GM23248 (cell line): ENCODE measurements at regions not wholly inside any gene's neighbourhood (a gene's known extent, or its start where the extent isn't known, plus 50 kb on each side); places are given as distances from the start of the nearest gene placed in this dataset.

Experiments used
- DNase-seq: peaks from one replicate; pipeline ENCODE4 v3.0.0-alpha.2; 2015
- H2AFZ ChIP-seq: fragments of 200-600 bp; sonication (generic); 2 replicates; pipeline ENCODE4 v1.6.1; 2016; ENCODE audit warnings: antibody characterized with exemption
- H3F3A ChIP-seq: fragments of 200-600 bp; sonication (generic); 2 replicates; pipeline ENCODE4 v1.6.1; 2016; ENCODE audit warnings: mild to moderate bottlenecking, antibody characterized with exemption, mixed run types; ENCODE audit not compliant: insufficient read depth
- H3K27ac ChIP-seq: fragments of 200-600 bp; sonication (generic); 2 replicates; pipeline ENCODE4 v1.5.1; 2016; ENCODE audit warnings: mild to moderate bottlenecking
- H3K27me3 ChIP-seq: fragments of 200-600 bp; sonication (generic); replicated peaks from 2 replicates; pipeline ENCODE4 v1.6.1; 2016; ENCODE audit warnings: mild to moderate bottlenecking; ENCODE audit not compliant: insufficient read depth
- H3K36me3 ChIP-seq: fragments of 200-600 bp; sonication (generic); 2 replicates; pipeline ENCODE4 v1.6.1; 2016; ENCODE audit warnings: low read depth, mild to moderate bottlenecking
- H3K4me1 ChIP-seq: fragments of 200-600 bp; sonication (generic); 2 replicates; pipeline ENCODE4 v1.6.1; 2016; ENCODE audit warnings: mild to moderate bottlenecking; ENCODE audit not compliant: insufficient read depth
- H3K4me2 ChIP-seq: fragments of 200-600 bp; sonication (generic); one replicate; pipeline ENCODE4 v1.6.1; 2016; ENCODE audit warnings: mild to moderate bottlenecking; ENCODE audit not compliant: unreplicated experiment
- H3K4me3 ChIP-seq: fragments of 200-600 bp; sonication (generic); 2 replicates; pipeline ENCODE4 v1.5.1; 2016; ENCODE audit warnings: mild to moderate bottlenecking
- H3K79me2 ChIP-seq: fragments of 200-600 bp; sonication (generic); 2 replicates; pipeline ENCODE4 v1.6.1; 2016; ENCODE audit warnings: mild to moderate bottlenecking; ENCODE audit not compliant: insufficient read depth
- H3K9ac ChIP-seq: fragments of 200-600 bp; sonication (generic); 2 replicates; pipeline ENCODE4 v1.6.1; 2016; ENCODE audit warnings: mild to moderate bottlenecking
- H3K9me2 ChIP-seq: fragments of 200-600 bp; sonication (generic); 2 replicates; pipeline ENCODE4 v1.6.1; 2016; ENCODE audit warnings: mixed run types, mild to moderate bottlenecking, moderate library complexity; ENCODE audit not compliant: insufficient read depth
- H3K9me3 ChIP-seq: fragments of 200-600 bp; sonication (generic); one replicate; pipeline ENCODE4 v1.6.1; 2017; ENCODE audit warnings: low read depth
- H4K20me1 ChIP-seq: fragments of 200-600 bp; sonication (generic); 2 replicates; pipeline ENCODE4 v1.6.0; 2016; ENCODE audit not compliant: insufficient read depth
- EZH2 ChIP-seq: fragments of 200-600 bp; sonication (generic); IDR thresholded peaks from 2 replicates; pipeline ENCODE4 v1.6.1; 2018; ENCODE audit warnings: antibody characterized with exemption, mild to moderate bottlenecking; ENCODE audit not compliant: insufficient read depth, poor library complexity, severe bottlenecking
- EZH2phosphoT487 ChIP-seq: fragments of 200-600 bp; sonication (generic); IDR thresholded peaks from 2 replicates; pipeline ENCODE4 v1.6.1; 2018; ENCODE audit warnings: antibody characterized with exemption, moderate library complexity, mild to moderate bottlenecking, low read depth; ENCODE audit not compliant: insufficient read depth
- WGBS, 2 experiments: methylation state at CpG; one replicate each; pipeline ENCODE4 v1.1.6; 2015 to 2017; ENCODE audit warnings: low lambda C conversion rate in 2 of 2, low coverage in 1 of 2; ENCODE audit errors: missing lambda C conversion rate in 2 of 2; 5-methylcytosine and 5-hydroxymethylcytosine counted together
- in situ Hi-C: fragments of 300-500 bp; cut with MboI; formaldehyde crosslinking; loops from 2 replicates; pipeline ENCODE4 v1.15.0; 2020

GRCh38 chr11:96714689-96715088 is 324.9 kb downstream of the JRKL start:
- no peak for DNase-seq
- H4K20me1 ChIP-seq = no peaks in the 10 kb centered on the region
- in situ Hi-C loops = no loop called here
- H3K36me3 ChIP-seq = no peaks in the 10 kb centered on the region
- no peak overlapping the region for H2AFZ ChIP-seq
- no peak for TF ChIP-seq EZH2
- no peak for TF ChIP-seq EZH2phosphoT487
- no peak overlapping the region for H3K4me3 ChIP-seq
- 34 to 37% methylated on average over 2 of the region's 2 CpGs for WGBS, 2 experiments
- no peak overlapping the region for H3K9ac ChIP-seq
- no peak overlapping the region for H3K27ac ChIP-seq
- H3K4me2 ChIP-seq = no peak overlapping the region
- H3K27me3 ChIP-seq = no peaks in the 10 kb centered on the region
- H3K79me2 ChIP-seq = no peaks in the 10 kb centered on the region
- no peaks in the 10 kb centered on the region for H3K4me1 ChIP-seq
- no peaks in the 10 kb centered on the region for H3F3A ChIP-seq
- no peaks in the 10 kb centered on the region for H3K9me2 ChIP-seq
- no peaks in the 10 kb centered on the region for H3K9me3 ChIP-seq

DNA sequence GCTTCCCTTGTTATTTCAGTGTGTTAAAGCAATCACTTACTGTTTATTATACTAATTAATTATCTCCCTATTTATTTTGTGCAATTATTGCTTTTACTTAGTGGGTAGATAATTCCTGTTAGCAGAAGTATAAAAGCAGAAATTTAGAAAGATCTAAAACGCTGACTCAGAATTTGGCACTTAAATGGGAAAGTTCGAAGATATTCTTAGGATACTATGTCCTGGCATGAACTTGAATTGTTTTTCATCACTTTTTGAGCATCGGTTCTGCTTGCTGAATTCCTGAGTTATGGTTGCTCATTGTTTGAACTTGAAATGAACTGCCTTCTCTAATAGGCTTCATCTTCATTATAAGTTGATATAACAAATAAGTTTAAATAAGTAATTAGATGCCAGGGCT is 325.4 kb downstream of the JRKL start:
- peak; percentile 29 for DNase-seq
- Histone ChIP-seq H3K4me2 (no peak overlapping the region), H3K4me1 (no peaks in the 10 kb centered on the region), H3K9me2 (no peaks in the 10 kb centered on the region), H3K79me2 (no peaks in the 10 kb centered on the region), H3K36me3 (no peaks in the 10 kb centered on the region), H3K9me3 (no peaks in the 10 kb centered on the region), H2AFZ (no peak overlapping the region), H3K27me3 (no peaks in the 10 kb centered on the region), H4K20me1 (no peaks in the 10 kb centered on the region), H3K9ac (no peak overlapping the region), H3K4me3 (no peak overlapping the region), H3F3A (no peaks in the 10 kb centered on the region), H3K27ac (no peak overlapping the region)
- in situ Hi-C loops = no loop called here
- WGBS, 2 experiments = 2% methylated on average over 3 of the region's 3 CpGs
- no peak for TF ChIP-seq EZH2
- no peak for TF ChIP-seq EZH2phosphoT487

- H4K20me1 ChIP-seq = no peaks in the 10 kb centered on the region
- no peaks in the 10 kb centered on the region for H3K9me3 ChIP-seq
- peaks cover 9% of the 10 kb centered on the region for H3K4me1 ChIP-seq
- H3K79me2 ChIP-seq = no peaks in the 10 kb centered on the region
- no peak overlapping the region for H3K4me3 ChIP-seq
- no peaks in the 10 kb centered on the region for H3K9me2 ChIP-seq
- H3K9ac ChIP-seq = no peak overlapping the region
- no peak overlapping the region for H2AFZ ChIP-seq
- WGBS, 2 experiments = 66 to 73% methylated on average over 1 of the region's 1 CpG
- no peaks in the 10 kb centered on the region for H3K27me3 ChIP-seq
- H3K36me3 ChIP-seq = no peaks in the 10 kb centered on the region
- DNase-seq = no peak
- H3K27ac ChIP-seq = no peak overlapping the region
- H3K4me2 ChIP-seq = no peak overlapping the region
- TF ChIP-seq EZH2 = no peak
- no peak for TF ChIP-seq EZH2phosphoT487
- peaks cover 9% of the 10 kb centered on the region; the same call in 1 of the 2 replicates for H3F3A ChIP-seq
- in situ Hi-C loops = no loop called here
Measured at GRCh38 chr11:96736601-96737000, 346.8 kb downstream of the JRKL start.

DNA sequence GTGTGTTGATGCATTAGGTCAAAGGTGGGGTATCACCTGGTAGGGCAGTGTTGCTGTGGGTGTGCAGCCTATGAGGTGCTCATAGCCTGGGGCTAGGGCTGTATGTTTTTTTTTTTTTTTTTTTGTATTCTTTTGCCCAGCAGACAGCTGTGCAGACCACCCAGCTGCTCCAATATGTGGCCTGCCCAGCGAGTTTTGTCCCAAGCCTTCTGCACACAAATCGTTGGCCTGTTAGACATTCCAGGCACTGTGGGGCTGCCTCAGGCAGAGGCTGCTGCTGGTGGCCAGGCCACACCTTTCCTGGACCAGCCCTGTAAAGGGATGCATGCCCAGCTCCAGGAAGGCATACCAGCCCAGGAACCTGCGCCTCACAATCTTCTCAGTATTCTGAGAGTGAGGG is 348.5 kb downstream of the JRKL start:
- no peak overlapping the region for H3K27ac ChIP-seq
- no peak overlapping the region for H3K4me3 ChIP-seq
- H3K4me1 ChIP-seq = peaks cover 11% of the 10 kb centered on the region
- H3K36me3 ChIP-seq = no peaks in the 10 kb centered on the region
- WGBS, 2 experiments = 92 to 94% methylated on average over 3 of the region's 3 CpGs
- H3K9me2 ChIP-seq = no peaks in the 10 kb centered on the region
- in situ Hi-C loops = no loop called here
- H3K27me3 ChIP-seq = no peaks in the 10 kb centered on the region
- H3K4me2 ChIP-seq = no peak overlapping the region
- H3F3A ChIP-seq = peaks cover 9% of the 10 kb centered on the region; the same call in 1 of the 2 replicates
- no peak overlapping the region for H2AFZ ChIP-seq
- TF ChIP-seq EZH2 (no peak), EZH2phosphoT487 (no peak)
- H3K79me2 ChIP-seq = no peaks in the 10 kb centered on the region
- no peaks in the 10 kb centered on the region for H4K20me1 ChIP-seq
- no peak for DNase-seq
- H3K9ac ChIP-seq = no peak overlapping the region
- H3K9me3 ChIP-seq = no peaks in the 10 kb centered on the region

GRCh38 chr11:96741068-96741467 is 351.3 kb downstream of the JRKL start:
- in situ Hi-C loops = no loop called here
- Histone ChIP-seq H3K4me3 (0 out of 2 replicates have a peak overlapping the region, but pooled peaks have one; percentile 5), H3K9me3 (no peaks in the 10 kb centered on the region), H3K4me1 (peaks cover 11% of the 10 kb centered on the region), H4K20me1 (no peaks in the 10 kb centered on the region), H3K9ac (no peak overlapping the region), H3K36me3 (no peaks in the 10 kb centered on the region), H3K27me3 (no peaks in the 10 kb centered on the region), H3F3A (peaks cover 9% of the 10 kb centered on the region; the same call in 1 of the 2 replicates), H2AFZ (peak overlapping the region; percentile 14), H3K9me2 (no peaks in the 10 kb centered on the region), H3K4me2 (peak overlapping the region; percentile 52), H3K27ac (no peak overlapping the region), H3K79me2 (no peaks in the 10 kb centered on the region)
- peak; percentile 61 for DNase-seq
- TF ChIP-seq EZH2 (no peak), EZH2phosphoT487 (no peak)
- 77 to 80% methylated on average over 5 of the region's 5 CpGs for WGBS, 2 experiments
